ENCODE measurements at regions not wholly inside any gene's neighbourhood (a gene's known extent, or its start where the extent isn't known, plus 50 kb on each side); places are given as distances from the start of the nearest gene placed in this dataset.

DNA sequence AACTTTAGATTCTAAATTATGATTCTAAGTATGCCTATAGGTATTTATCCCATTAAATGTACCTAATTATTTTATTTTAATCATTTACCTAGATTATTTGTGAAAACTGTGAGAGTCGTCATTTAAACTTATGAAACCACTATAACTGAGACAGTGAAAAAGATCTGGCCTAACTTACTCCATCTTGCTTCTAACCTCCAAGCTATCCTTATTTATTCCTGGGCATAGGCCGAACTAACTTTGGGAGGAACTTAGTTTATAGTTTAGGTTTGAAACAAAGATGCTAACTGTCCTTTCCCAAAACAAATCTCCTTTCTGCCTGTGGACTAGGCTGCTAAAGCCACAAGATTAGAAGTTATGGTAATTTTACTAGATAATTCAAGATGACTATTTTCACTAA is 79.7 kb upstream of the PPP2R5C start:
- intact Hi-C loops (cut with micrococcal nuclease; ENCODE audit: unreplicated experiment) (no loop called here), in situ Hi-C loops (cut with HindIII; ENCODE audit: low pct_unique_long_range_greater_than_20kb, low sequenced_read_pairs) (no loop called here)
- no peak for TF ChIP-seq POLR2AphosphoS5 (IDR thresholded peaks at IDR 0.05; ENCODE audit: low read depth, low read length)
- TF ChIP-seq TCF7L2 (IDR thresholded peaks at IDR 0.05; ENCODE audit: low read depth, low read length) = no peak
- ChIA-PET CTCF (no interaction called here), POLR2A (interaction anchor here (0.7 kb wide), 1 partner anchor 698 kb away, joined by 3 read pairs; no protein-coding TSS in a partner anchor)
- ATAC-seq = no peak
- Histone ChIP-seq H3K36me3 (ENCODE audit: control insufficient read depth, insufficient read depth, low read length) (no peaks in the 10 kb centered on the region), H3K9me3 (ENCODE audit: control insufficient read depth, insufficient read depth, low read depth, low read length) (no peaks in the 10 kb centered on the region), H3K27ac (ENCODE audit: low read length) (no peak overlapping the region), H3K4me3 (ENCODE audit: low read depth in 2 of 2, low read length in 2 of 2) (no peak overlapping the region), H3K27me3 (ENCODE audit: control insufficient read depth, insufficient read depth, low read length) (no peaks in the 10 kb centered on the region), H3K4me1 (ENCODE audit: control insufficient read depth, insufficient read depth, low read length) (no peaks in the 10 kb centered on the region)
- no TSS peak for BruUV-seq (replicated peaks)
- no peak for DNase-seq (ENCODE audit: low read depth, low spot score)

- CTCF ChIA-PET = no interaction called here
Observed at GRCh38 chr14:101683365-101683764, 78.1 kb upstream of the PPP2R5C start.

More at GRCh38 chr14:101683365-101683764, 78.1 kb upstream of the PPP2R5C start:
- Histone ChIP-seq H3K27me3 (ENCODE audit: control insufficient read depth, insufficient read depth, low read length) (no peaks in the 10 kb centered on the region), H3K4me1 (ENCODE audit: control insufficient read depth, insufficient read depth, low read length) (no peaks in the 10 kb centered on the region), H3K36me3 (ENCODE audit: control insufficient read depth, insufficient read depth, low read length) (no peaks in the 10 kb centered on the region), H3K27ac (ENCODE audit: low read length) (no peak overlapping the region), H3K9me3 (ENCODE audit: control insufficient read depth, insufficient read depth, low read depth, low read length) (no peaks in the 10 kb centered on the region), H3K4me3 (ENCODE audit: low read depth in 2 of 2, low read length in 2 of 2) (no peak overlapping the region)
- DNase-seq (ENCODE audit: low read depth, low spot score) (no peak), ATAC-seq (no peak)
- intact Hi-C loops (cut with micrococcal nuclease; ENCODE audit: unreplicated experiment) = no loop called here
- in situ Hi-C loops (cut with HindIII; ENCODE audit: low pct_unique_long_range_greater_than_20kb, low sequenced_read_pairs) = no loop called here
- BruUV-seq (replicated peaks) = no TSS peak
- TF ChIP-seq TCF7L2 (IDR thresholded peaks at IDR 0.05; ENCODE audit: low read depth, low read length) (no peak), REST (IDR thresholded peaks at IDR 0.05; ENCODE audit: insufficient read depth in 1 of 2, low read depth in 2 of 2, low read length in 1 of 2) (no peak), CTCF (IDR thresholded peaks at IDR 0.05) (no peak), SIN3A (IDR thresholded peaks at IDR 0.05; ENCODE audit: borderline replicate concordance, insufficient read depth, low read depth, low read length) (no peak), POLR2AphosphoS5 (IDR thresholded peaks at IDR 0.05; ENCODE audit: low read depth, low read length) (no peak)
- POLR2A ChIA-PET = no interaction called here
